ENCODE measurements at regions not wholly inside any gene's neighbourhood (a gene's known extent, or its start where the extent isn't known, plus 50 kb on each side); places are given as distances from the start of the nearest gene placed in this dataset.

DNA sequence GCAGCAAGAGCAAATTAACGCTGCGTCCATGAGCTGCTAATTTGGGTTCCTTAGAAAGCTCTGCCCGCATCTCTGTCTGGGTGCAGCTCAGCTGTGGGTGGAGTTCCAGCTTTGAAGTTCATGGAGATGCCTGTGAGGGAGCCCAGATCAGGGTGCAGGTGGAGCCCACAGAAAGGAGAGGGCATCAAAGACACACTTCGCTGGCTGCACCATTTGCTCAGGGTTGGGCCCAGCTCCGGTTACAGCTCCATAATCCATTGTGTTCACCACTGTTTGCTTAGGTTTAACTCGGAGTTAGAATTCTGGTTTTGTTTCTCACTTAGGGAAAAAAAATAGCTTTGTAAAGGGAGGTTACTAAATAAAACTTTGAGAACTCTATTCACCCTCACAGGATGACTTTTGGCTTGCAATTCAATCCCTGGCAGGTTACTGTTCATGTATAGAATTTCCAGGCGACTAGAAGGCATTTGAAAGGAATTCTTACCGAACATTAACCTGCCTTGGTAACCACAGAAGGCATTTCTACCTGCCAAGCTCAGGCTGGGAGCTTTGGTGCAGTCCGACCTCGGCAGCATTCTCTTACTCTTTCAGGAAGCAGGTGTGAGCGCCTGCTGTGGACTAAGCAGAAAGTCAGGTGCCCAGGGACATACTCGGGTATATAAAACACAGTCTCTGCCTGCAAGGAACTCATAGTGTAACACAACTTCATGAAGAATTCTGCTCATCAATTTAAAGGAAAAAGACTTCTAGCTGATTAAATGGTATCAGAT lies 179.5 kb upstream of the RNF32 start:
- no peak for DNase-seq (ENCODE audit: low spot score)
- H4K91ac ChIP-seq (ENCODE audit: low read depth, low read length, poor library complexity), result no peak overlapping the region
- H3K4me2 ChIP-seq (ENCODE audit: insufficient read depth, low read length, poor library complexity, severe bottlenecking), result no peak overlapping the region
- no peak overlapping the region for H3K27ac ChIP-seq (replicated peaks; ENCODE audit: low read length)
- no CpG with 5 or more reads among the region's 12 CpGs for WGBS, 2 donors (ENCODE audit: extremely low coverage in 2 of 2, insufficient read length in 2 of 2, insufficient replicate concordance in 1 of 2)
- peaks cover 0 to 14% (median 0%) of the 10 kb centered on the region in 3 experiments for H3K27me3 ChIP-seq (ENCODE audit: control insufficient read depth in 3 of 3, insufficient read depth in 3 of 3, low read depth in 1 of 3, low read length in 3 of 3)
- no peak overlapping the region for H4K8ac ChIP-seq (ENCODE audit: low read depth, low read length)
- no peak overlapping the region for H3K18ac ChIP-seq (ENCODE audit: low read length)
- H3K9me3 ChIP-seq (replicated peaks in 1 of 2; ENCODE audit: control insufficient read depth in 2 of 2, insufficient read depth in 1 of 2, low read depth in 1 of 2, low read length in 2 of 2), result no peaks in the 10 kb centered on the region
- no peak overlapping the region for H3K23ac ChIP-seq (ENCODE audit: low read depth, low read length, poor library complexity)
- no peak overlapping the region for H2BK12ac ChIP-seq (ENCODE audit: low read length)
- H3K4ac ChIP-seq (ENCODE audit: low read length), result no peak overlapping the region
- no peak overlapping the region for H3K4me3 ChIP-seq (ENCODE audit: low read length in 2 of 2)
- H2AFZ ChIP-seq (ENCODE audit: low read length), result no peak overlapping the region
- H3K79me1 ChIP-seq (ENCODE audit: low read depth, low read length), result no peaks in the 10 kb centered on the region
- no peak overlapping the region for H2BK5ac ChIP-seq (ENCODE audit: low read length)
- H2BK15ac ChIP-seq (ENCODE audit: low read length), result no peak overlapping the region
- H3K14ac ChIP-seq (ENCODE audit: low read length), result no peak overlapping the region
- no peak overlapping the region for H2AK5ac ChIP-seq (ENCODE audit: low read depth, low read length)
- no peaks in the 10 kb centered on the region for H3K36me3 ChIP-seq (replicated peaks in 1 of 2; ENCODE audit: control insufficient read depth in 2 of 2, insufficient read depth in 2 of 2, low read length in 2 of 2)
- H3K4me1 ChIP-seq (ENCODE audit: control insufficient read depth in 2 of 2, insufficient read depth in 1 of 2, low read depth in 1 of 2, low read length in 2 of 2), result no peaks in the 10 kb centered on the region
- H2BK120ac ChIP-seq (ENCODE audit: low read depth, low read length), result no peak overlapping the region
- H3K9ac ChIP-seq (ENCODE audit: low read depth, low read length, poor library complexity), result no peak overlapping the region

DNA sequence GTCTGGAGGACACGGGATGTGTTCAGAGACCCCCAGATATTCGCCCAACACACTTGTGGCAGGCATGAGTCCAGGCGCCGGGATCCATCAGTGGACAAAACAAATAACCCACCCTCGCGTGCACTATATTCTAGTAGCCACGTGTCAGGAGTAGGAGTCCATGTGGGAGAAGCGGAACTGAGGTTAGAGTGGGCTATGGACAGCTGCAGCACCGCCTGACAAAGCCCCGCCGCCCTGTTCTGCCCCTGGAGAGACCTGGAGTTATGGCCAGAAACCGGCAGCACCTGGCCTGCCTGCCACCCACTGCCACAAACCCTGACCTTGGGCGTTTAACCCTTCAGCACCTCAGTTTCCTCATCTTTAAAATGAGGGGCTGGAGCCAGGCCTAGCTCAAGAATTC lies 181.0 kb upstream of the RNF32 start:
- no peak overlapping the region for H3K4me2 ChIP-seq (ENCODE audit: insufficient read depth, low read length, poor library complexity, severe bottlenecking)
- H2BK15ac ChIP-seq (ENCODE audit: low read length), result no peak overlapping the region
- no peak overlapping the region for H2BK120ac ChIP-seq (ENCODE audit: low read depth, low read length)
- no peak overlapping the region for H3K18ac ChIP-seq (ENCODE audit: low read length)
- H2BK5ac ChIP-seq (ENCODE audit: low read length), result no peak overlapping the region
- no peak overlapping the region for H3K23ac ChIP-seq (ENCODE audit: low read depth, low read length, poor library complexity)
- WGBS, 2 donors (ENCODE audit: extremely low coverage in 2 of 2, insufficient read length in 2 of 2, insufficient replicate concordance in 1 of 2), result no CpG with 5 or more reads among the region's 13 CpGs
- H3K14ac ChIP-seq (ENCODE audit: low read length), result no peak overlapping the region
- no peak for DNase-seq (ENCODE audit: low spot score)
- no peak overlapping the region for H3K4me3 ChIP-seq (ENCODE audit: low read length in 2 of 2)
- no peak overlapping the region for H3K4ac ChIP-seq (ENCODE audit: low read length)
- no peak overlapping the region for H4K91ac ChIP-seq (ENCODE audit: low read depth, low read length, poor library complexity)
- no peak overlapping the region for H4K8ac ChIP-seq (ENCODE audit: low read depth, low read length)
- no peak overlapping the region for H3K27ac ChIP-seq (replicated peaks; ENCODE audit: low read length)
- H3K9ac ChIP-seq (ENCODE audit: low read depth, low read length, poor library complexity), result no peak overlapping the region
- H2BK12ac ChIP-seq (ENCODE audit: low read length), result no peak overlapping the region
- H3K9me3 ChIP-seq (replicated peaks in 1 of 2; ENCODE audit: control insufficient read depth in 2 of 2, insufficient read depth in 1 of 2, low read depth in 1 of 2, low read length in 2 of 2), result no peaks in the 10 kb centered on the region
- H3K27me3 ChIP-seq (ENCODE audit: control insufficient read depth in 3 of 3, insufficient read depth in 3 of 3, low read depth in 1 of 3, low read length in 3 of 3), result peaks cover 0 to 14% (median 0%) of the 10 kb centered on the region in 3 experiments
- no peaks in the 10 kb centered on the region for H3K4me1 ChIP-seq (ENCODE audit: control insufficient read depth in 2 of 2, insufficient read depth in 1 of 2, low read depth in 1 of 2, low read length in 2 of 2)
- H2AK5ac ChIP-seq (ENCODE audit: low read depth, low read length), result no peak overlapping the region
- H3K79me1 ChIP-seq (ENCODE audit: low read depth, low read length), result no peaks in the 10 kb centered on the region
- no peaks in the 10 kb centered on the region for H3K36me3 ChIP-seq (replicated peaks in 1 of 2; ENCODE audit: control insufficient read depth in 2 of 2, insufficient read depth in 2 of 2, low read length in 2 of 2)
- no peak overlapping the region for H2AFZ ChIP-seq (ENCODE audit: low read length)

DNA sequence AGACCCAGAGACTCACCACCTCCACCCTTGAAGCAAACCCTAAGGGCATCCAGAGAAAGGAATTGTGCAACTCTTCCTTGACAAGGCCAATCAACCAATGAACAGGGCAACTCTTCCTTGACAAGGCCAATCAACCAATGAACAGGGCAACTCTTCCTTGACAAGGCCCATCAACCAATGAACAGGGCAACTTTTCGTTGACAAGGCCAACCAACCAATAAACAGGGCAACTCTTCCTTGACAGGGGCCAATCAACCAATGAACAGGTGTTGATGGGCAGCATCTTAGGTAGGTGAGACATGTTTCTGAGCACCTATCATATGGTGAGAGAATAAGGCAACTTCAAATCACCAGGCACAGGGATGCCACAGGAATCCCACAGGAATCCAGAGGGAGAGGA lies 181.5 kb upstream of the RNF32 start:
- Histone ChIP-seq H3K36me3 (replicated peaks in 1 of 2; ENCODE audit: control insufficient read depth in 2 of 2, insufficient read depth in 2 of 2, low read length in 2 of 2) (no peaks in the 10 kb centered on the region), H3K4me3 (ENCODE audit: low read length in 2 of 2) (no peak overlapping the region), H3K4me2 (ENCODE audit: insufficient read depth, low read length, poor library complexity, severe bottlenecking) (no peak overlapping the region), H2BK120ac (ENCODE audit: low read depth, low read length) (no peak overlapping the region), H2AFZ (ENCODE audit: low read length) (no peak overlapping the region), H3K18ac (ENCODE audit: low read length) (no peak overlapping the region), H4K91ac (ENCODE audit: low read depth, low read length, poor library complexity) (no peak overlapping the region), H3K9ac (ENCODE audit: low read depth, low read length, poor library complexity) (no peak overlapping the region), H3K23ac (ENCODE audit: low read depth, low read length, poor library complexity) (no peak overlapping the region), H2BK15ac (ENCODE audit: low read length) (no peak overlapping the region), H3K4me1 (ENCODE audit: control insufficient read depth in 2 of 2, insufficient read depth in 1 of 2, low read depth in 1 of 2, low read length in 2 of 2) (no peaks in the 10 kb centered on the region), H3K9me3 (replicated peaks in 1 of 2; ENCODE audit: control insufficient read depth in 2 of 2, insufficient read depth in 1 of 2, low read depth in 1 of 2, low read length in 2 of 2) (no peaks in the 10 kb centered on the region), H2BK5ac (ENCODE audit: low read length) (no peak overlapping the region), H2BK12ac (ENCODE audit: low read length) (no peak overlapping the region), H4K8ac (ENCODE audit: low read depth, low read length) (no peak overlapping the region), H2AK5ac (ENCODE audit: low read depth, low read length) (no peak overlapping the region), H3K14ac (ENCODE audit: low read length) (no peak overlapping the region), H3K27ac (replicated peaks; ENCODE audit: low read length) (no peak overlapping the region), H3K79me1 (ENCODE audit: low read depth, low read length) (no peaks in the 10 kb centered on the region), H3K27me3 (ENCODE audit: control insufficient read depth in 3 of 3, insufficient read depth in 3 of 3, low read depth in 1 of 3, low read length in 3 of 3) (peaks cover 0 to 14% (median 0%) of the 10 kb centered on the region in 3 experiments), H3K4ac (ENCODE audit: low read length) (no peak overlapping the region)
- no peak for DNase-seq (ENCODE audit: low spot score)
- no CpG with 5 or more reads among the region's 1 CpG for WGBS, 2 donors (ENCODE audit: extremely low coverage in 2 of 2, insufficient read length in 2 of 2, insufficient replicate concordance in 1 of 2)

GRCh38 chr7:156458011-156458410 lies 182.6 kb upstream of the RNF32 start:
- no peak overlapping the region for H3K14ac ChIP-seq (ENCODE audit: low read length)
- H4K91ac ChIP-seq (ENCODE audit: low read depth, low read length, poor library complexity), result no peak overlapping the region
- WGBS, 2 donors (ENCODE audit: extremely low coverage in 2 of 2, insufficient read length in 2 of 2, insufficient replicate concordance in 1 of 2), result no CpG with 5 or more reads among the region's 16 CpGs
- peaks cover 0 to 24% (median 0%) of the 10 kb centered on the region in 3 experiments for H3K27me3 ChIP-seq (ENCODE audit: control insufficient read depth in 3 of 3, insufficient read depth in 3 of 3, low read depth in 1 of 3, low read length in 3 of 3)
- H2AK5ac ChIP-seq (ENCODE audit: low read depth, low read length), result no peak overlapping the region
- no peak overlapping the region for H2BK15ac ChIP-seq (ENCODE audit: low read length)
- H3K9ac ChIP-seq (ENCODE audit: low read depth, low read length, poor library complexity), result no peak overlapping the region
- H2BK12ac ChIP-seq (ENCODE audit: low read length), result no peak overlapping the region
- H3K4ac ChIP-seq (ENCODE audit: low read length), result no peak overlapping the region
- no peak overlapping the region for H3K4me2 ChIP-seq (ENCODE audit: insufficient read depth, low read length, poor library complexity, severe bottlenecking)
- no peak overlapping the region for H3K27ac ChIP-seq (replicated peaks; ENCODE audit: low read length)
- no peak overlapping the region for H2BK120ac ChIP-seq (ENCODE audit: low read depth, low read length)
- peak overlapping the region; percentile 10 for H3K23ac ChIP-seq (ENCODE audit: low read depth, low read length, poor library complexity)
- H2BK5ac ChIP-seq (ENCODE audit: low read length), result no peak overlapping the region
- no peak overlapping the region for H3K18ac ChIP-seq (ENCODE audit: low read length)
- no peaks in the 10 kb centered on the region for H3K4me1 ChIP-seq (ENCODE audit: control insufficient read depth in 2 of 2, insufficient read depth in 1 of 2, low read depth in 1 of 2, low read length in 2 of 2)
- H3K36me3 ChIP-seq (replicated peaks in 1 of 2; ENCODE audit: control insufficient read depth in 2 of 2, insufficient read depth in 2 of 2, low read length in 2 of 2), result no peaks in the 10 kb centered on the region
- no peaks in the 10 kb centered on the region for H3K79me1 ChIP-seq (ENCODE audit: low read depth, low read length)
- H3K9me3 ChIP-seq (replicated peaks in 1 of 2; ENCODE audit: control insufficient read depth in 2 of 2, insufficient read depth in 1 of 2, low read depth in 1 of 2, low read length in 2 of 2), result no peaks in the 10 kb centered on the region
- no peak overlapping the region for H4K8ac ChIP-seq (ENCODE audit: low read depth, low read length)
- H3K4me3 ChIP-seq (ENCODE audit: low read length in 2 of 2), result no peak overlapping the region
- no peak for DNase-seq (ENCODE audit: low spot score)
- no peak overlapping the region for H2AFZ ChIP-seq (ENCODE audit: low read length)
